ENCODE measurements at regions not wholly inside any gene's neighbourhood (a gene's known extent, or its start where the extent isn't known, plus 50 kb on each side); places are given as distances from the start of the nearest gene placed in this dataset.

DNA sequence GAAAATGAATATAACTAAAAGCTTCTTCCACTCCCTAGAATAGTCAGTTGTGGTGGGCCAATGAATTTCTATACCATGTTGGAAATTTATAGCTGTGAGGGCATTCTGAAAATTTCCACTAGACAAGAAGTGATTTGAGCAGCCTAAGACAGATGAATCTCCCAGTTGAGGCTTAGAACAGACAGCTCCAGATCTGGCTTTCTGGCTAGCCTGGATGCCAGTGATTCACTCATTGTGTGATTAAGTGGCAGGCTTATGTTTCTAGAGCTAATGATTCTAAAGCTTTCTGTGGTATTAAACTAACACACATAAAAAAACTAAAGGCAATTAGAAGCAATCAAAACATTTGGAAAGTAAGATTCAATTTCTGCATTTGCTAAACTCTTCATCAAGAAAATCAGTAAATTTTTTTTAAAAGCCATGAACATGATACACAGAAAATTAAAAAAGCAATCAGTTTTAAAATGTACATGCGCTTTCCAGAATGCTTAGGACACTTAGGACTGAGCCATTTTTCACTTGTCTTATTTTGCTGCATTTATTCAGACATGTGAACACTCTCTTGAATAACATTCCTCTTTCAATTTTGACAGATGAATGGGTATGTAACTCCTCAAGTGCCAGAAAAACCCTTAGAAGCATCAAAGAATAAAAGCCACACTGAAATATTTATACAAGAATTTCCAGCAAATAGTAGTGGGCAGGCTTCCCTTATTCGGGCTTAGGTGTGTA lies 100.5 kb upstream of the GNAQ start:
- TF ChIP-seq EZH2phosphoT487 (IDR thresholded peaks at IDR 0.05; ENCODE audit: borderline replicate concordance, low read depth, low read length), result no peak
- TF ChIP-seq, protein P1, sequence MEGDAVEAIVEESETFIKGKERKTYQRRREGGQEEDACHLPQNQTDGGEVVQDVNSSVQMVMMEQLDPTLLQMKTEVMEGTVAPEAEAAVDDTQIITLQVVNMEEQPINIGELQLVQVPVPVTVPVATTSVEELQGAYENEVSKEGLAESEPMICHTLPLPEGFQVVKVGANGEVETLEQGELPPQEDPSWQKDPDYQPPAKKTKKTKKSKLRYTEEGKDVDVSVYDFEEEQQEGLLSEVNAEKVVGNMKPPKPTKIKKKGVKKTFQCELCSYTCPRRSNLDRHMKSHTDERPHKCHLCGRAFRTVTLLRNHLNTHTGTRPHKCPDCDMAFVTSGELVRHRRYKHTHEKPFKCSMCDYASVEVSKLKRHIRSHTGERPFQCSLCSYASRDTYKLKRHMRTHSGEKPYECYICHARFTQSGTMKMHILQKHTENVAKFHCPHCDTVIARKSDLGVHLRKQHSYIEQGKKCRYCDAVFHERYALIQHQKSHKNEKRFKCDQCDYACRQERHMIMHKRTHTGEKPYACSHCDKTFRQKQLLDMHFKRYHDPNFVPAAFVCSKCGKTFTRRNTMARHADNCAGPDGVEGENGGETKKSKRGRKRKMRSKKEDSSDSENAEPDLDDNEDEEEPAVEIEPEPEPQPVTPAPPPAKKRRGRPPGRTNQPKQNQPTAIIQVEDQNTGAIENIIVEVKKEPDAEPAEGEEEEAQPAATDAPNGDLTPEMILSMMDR (conservative IDR thresholded peaks at IDR 0.05; ENCODE audit: low read length), result no peak

Measured in OCI-LY7 (cell line).